Loucy (cell line): ENCODE measurements at regions not wholly inside any gene's neighbourhood (a gene's known extent, or its start where the extent isn't known, plus 50 kb on each side); places are given as distances from the start of the nearest gene placed in this dataset.

ENCODE experiments used
- EZH2phosphoT487 ChIP-seq: fragments of 200-600 bp; IDR thresholded peaks from 2 replicates; pipeline ENCODE4 v1.6.1; 2018; ENCODE audit warnings: antibody characterized with exemption, mild to moderate bottlenecking, moderate library complexity, borderline replicate concordance
- TF ChIP-seq, protein P1 (sequence below): fragments of 200-600 bp; sonication (generic); conservative IDR thresholded peaks from 2 replicates; pipeline ENCODE4 v1.5.1; 2014; ENCODE audit warnings: mild to moderate bottlenecking, antibody characterized with exemption, low read length

DNA sequence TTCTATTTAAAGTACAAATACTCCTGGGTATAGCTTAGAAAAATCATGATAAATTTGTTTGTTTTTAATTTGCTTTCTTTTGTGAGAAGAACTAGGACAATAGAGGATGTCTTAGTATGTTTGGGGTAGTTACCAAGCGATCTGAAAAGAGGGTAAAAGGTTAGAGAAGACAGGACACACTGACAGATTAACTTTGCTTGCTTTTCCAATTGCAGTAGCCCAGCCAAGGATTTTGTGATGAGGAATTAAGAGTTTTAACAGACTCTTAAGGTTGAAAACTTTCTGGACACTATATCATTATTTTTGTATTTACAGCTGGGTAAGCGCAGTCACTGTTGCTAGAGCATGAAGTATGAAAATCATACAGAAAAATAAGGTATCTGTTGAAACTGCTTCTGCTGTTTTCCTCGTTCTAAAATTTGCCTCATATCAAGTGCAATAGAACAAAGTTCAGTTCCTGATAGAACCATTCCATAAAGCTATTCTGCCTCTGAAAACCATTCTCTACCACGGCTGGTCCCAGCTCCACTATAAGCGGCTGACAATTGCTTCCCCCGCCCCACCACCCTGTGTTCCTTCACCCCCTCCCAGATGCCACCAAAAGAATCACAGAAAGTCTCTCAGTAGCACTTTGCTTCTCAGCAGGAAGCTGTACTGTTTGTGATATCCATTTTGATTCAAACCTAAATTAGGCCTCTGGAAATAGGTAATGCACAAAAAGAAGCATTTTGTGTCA, 413.4 kb downstream of the BCAT1 start:
- TF ChIP-seq, protein P1, sequence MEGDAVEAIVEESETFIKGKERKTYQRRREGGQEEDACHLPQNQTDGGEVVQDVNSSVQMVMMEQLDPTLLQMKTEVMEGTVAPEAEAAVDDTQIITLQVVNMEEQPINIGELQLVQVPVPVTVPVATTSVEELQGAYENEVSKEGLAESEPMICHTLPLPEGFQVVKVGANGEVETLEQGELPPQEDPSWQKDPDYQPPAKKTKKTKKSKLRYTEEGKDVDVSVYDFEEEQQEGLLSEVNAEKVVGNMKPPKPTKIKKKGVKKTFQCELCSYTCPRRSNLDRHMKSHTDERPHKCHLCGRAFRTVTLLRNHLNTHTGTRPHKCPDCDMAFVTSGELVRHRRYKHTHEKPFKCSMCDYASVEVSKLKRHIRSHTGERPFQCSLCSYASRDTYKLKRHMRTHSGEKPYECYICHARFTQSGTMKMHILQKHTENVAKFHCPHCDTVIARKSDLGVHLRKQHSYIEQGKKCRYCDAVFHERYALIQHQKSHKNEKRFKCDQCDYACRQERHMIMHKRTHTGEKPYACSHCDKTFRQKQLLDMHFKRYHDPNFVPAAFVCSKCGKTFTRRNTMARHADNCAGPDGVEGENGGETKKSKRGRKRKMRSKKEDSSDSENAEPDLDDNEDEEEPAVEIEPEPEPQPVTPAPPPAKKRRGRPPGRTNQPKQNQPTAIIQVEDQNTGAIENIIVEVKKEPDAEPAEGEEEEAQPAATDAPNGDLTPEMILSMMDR: no peak
- no peak for TF ChIP-seq EZH2phosphoT487
